ENCODE measurements at regions not wholly inside any gene's neighbourhood (a gene's known extent, or its start where the extent isn't known, plus 50 kb on each side); places are given as distances from the start of the nearest gene placed in this dataset.
"Not testable (repeated sequence)": the region's sequence is repeated elsewhere in the genome, so short reads cannot be mapped to it uniquely, and the experiment has no call there.

GRCh38 chr19:5290336-5291262, 50.0 kb downstream of the PTPRS start:
- peak in 46 of 51 donors; percentile 8 to 89 (median 65) for DNase-seq

GRCh38 chr19:5289060-5289990, 51.3 kb downstream of the PTPRS start:
- DNase-seq: peak in 2 of 51 donors; percentile 11 to 27

GRCh38 chr19:5288347-5288739, 52.3 kb downstream of the PTPRS start:
- DNase-seq: peak in 6 of 51 donors; percentile 4 to 34 (median 18)

GRCh38 chr19:5287066-5287465, 53.5 kb downstream of the PTPRS start:
- no peak for DNase-seq

- DNase-seq: no peak
Measured at GRCh38 chr19:5286465-5287029, 54.1 kb downstream of the PTPRS start.

GRCh38 chr19:5285955-5286354, 54.7 kb downstream of the PTPRS start:
- DNase-seq: no peak

- no peak for DNase-seq
Measured at GRCh38 chr19:5285311-5285710, 55.3 kb downstream of the PTPRS start.

GRCh38 chr19:5282901-5283300, 57.7 kb downstream of the PTPRS start:
- DNase-seq: no peak

- DNase-seq: no peak
Measured at GRCh38 chr19:5281588-5281987, 59.0 kb downstream of the PTPRS start.

GRCh38 chr19:5275668-5276067, 64.9 kb downstream of the PTPRS start:
- DNase-seq: not testable (repeated sequence)

- no peak for DNase-seq
Measured at GRCh38 chr19:5273782-5274181, 66.8 kb downstream of the PTPRS start.

- no peak for DNase-seq
Measured at GRCh38 chr19:5271145-5271544, 69.5 kb downstream of the PTPRS start.

GRCh38 chr19:5269926-5270325, 70.7 kb downstream of the PTPRS start:
- DNase-seq: no peak

- DNase-seq: no peak
Measured at GRCh38 chr19:5269279-5269678, 71.3 kb downstream of the PTPRS start.

- DNase-seq: no peak
Measured at GRCh38 chr19:5268801-5269200, 71.8 kb downstream of the PTPRS start.

GRCh38 chr19:5265260-5265659, 75.4 kb downstream of the PTPRS start:
- DNase-seq: no peak

- no peak for DNase-seq
Measured at GRCh38 chr19:5264453-5264852, 76.2 kb downstream of the PTPRS start.

GRCh38 chr19:5263615-5264014, 77.0 kb downstream of the PTPRS start:
- DNase-seq: no peak

- no peak for DNase-seq
Measured at GRCh38 chr19:5262721-5263120, 77.9 kb downstream of the PTPRS start.

- no peak for DNase-seq
Measured at GRCh38 chr19:5261156-5261890, 79.3 kb downstream of the PTPRS start.

GRCh38 chr19:5260381-5260967, 80.1 kb downstream of the PTPRS start:
- no peak for DNase-seq

All from hypothalamus (tissue), 51 donors.